ENCODE measurements at regions not wholly inside any gene's neighbourhood (a gene's known extent, or its start where the extent isn't known, plus 50 kb on each side); places are given as distances from the start of the nearest gene placed in this dataset.
"Not testable (repeated sequence)": the region's sequence is repeated elsewhere in the genome, so short reads cannot be mapped to it uniquely, and the experiment has no call there.

DNA sequence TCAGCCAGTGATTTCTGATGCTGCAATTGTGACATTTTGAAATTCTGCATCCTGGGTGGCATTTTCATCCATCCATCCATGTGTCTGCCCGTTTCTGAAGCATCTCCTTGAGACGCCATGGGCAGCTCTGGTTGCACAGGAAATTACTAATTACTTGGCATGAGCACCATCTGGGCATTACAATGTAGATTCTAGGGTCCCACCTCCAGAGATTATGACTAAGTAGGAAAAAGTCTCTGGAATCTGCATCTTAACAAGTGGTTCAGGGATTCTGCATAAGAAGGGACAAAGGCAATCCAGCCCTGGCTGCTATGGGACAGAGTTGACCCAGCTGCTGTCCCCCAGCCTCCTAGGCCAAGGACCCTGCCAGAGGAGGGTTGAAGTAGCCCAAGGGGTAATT, 65.3 kb downstream of the CUZD1 start:
- Histone ChIP-seq H3K4me3 (ENCODE audit: control insufficient read depth in 1 of 7, extremely low read depth in 1 of 7, insufficient read depth in 4 of 7, low read depth in 2 of 7, low read length in 6 of 7) (no peak overlapping the region), H3K27me3 (replicated peaks in 2 of 5; ENCODE audit: control insufficient read depth in 4 of 5, insufficient read depth in 5 of 5, low read length in 4 of 5) (peaks cover 0 to 11% (median 0%) of the 10 kb centered on the region in 5 experiments), H3K9me3 (ENCODE audit: control extremely low read depth in 1 of 5, control insufficient read depth in 4 of 5, insufficient read depth in 2 of 5, low read depth in 1 of 5, low read length in 4 of 5) (no peaks in the 10 kb centered on the region), H3K27ac (ENCODE audit: insufficient read depth in 1 of 2, low read depth in 1 of 2, low read length in 2 of 2, poor library complexity in 1 of 2, severe bottlenecking in 2 of 2) (no peak overlapping the region), H3K36me3 (ENCODE audit: control insufficient read depth in 4 of 4, insufficient read depth in 4 of 4, low read length in 3 of 4) (no peaks in the 10 kb centered on the region), H3K4me1 (ENCODE audit: control extremely low read depth in 1 of 4, control insufficient read depth in 4 of 4, insufficient read depth in 4 of 4, low read length in 3 of 4) (no peaks in the 10 kb centered on the region)
- CTCF ChIA-PET: no interaction called here
- POLR2A ChIA-PET: no interaction called here
- DNase-seq: no peak
- 100% methylated on average over 2 of the region's 2 CpGs for WGBS (ENCODE audit: insufficient coverage)

DNA sequence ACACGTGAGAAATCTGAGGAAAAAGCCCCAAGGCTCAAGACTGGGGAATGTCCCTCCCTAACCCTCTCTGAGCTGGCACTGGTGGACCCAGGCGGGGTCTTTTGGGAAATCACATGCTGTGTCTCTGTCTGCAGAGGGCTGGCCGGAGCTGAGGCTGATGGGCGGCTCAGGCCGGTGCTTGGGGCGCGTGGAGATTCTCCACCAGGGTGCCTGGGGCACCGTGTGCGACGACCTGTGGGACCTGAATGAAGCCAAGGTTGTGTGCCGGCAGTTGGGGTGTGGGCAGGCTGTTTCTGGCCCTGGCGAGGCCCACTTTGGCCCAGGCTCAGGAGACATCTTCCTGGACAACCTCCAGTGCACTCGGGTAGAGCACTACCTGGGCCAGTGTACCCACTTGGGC, 65.7 kb downstream of the CUZD1 start:
- H3K27ac ChIP-seq (ENCODE audit: insufficient read depth in 1 of 2, low read depth in 1 of 2, low read length in 2 of 2, poor library complexity in 1 of 2, severe bottlenecking in 2 of 2): no peak overlapping the region
- no peak overlapping the region for H3K4me3 ChIP-seq (ENCODE audit: control insufficient read depth in 1 of 7, extremely low read depth in 1 of 7, insufficient read depth in 4 of 7, low read depth in 2 of 7, low read length in 6 of 7)
- ChIA-PET POLR2A (no interaction called here), CTCF (no interaction called here)
- no peak for DNase-seq
- WGBS (ENCODE audit: insufficient coverage): 88% methylated on average over 11 of the region's 13 CpGs
- H3K27me3 ChIP-seq (replicated peaks in 2 of 5; ENCODE audit: control insufficient read depth in 4 of 5, insufficient read depth in 5 of 5, low read length in 4 of 5): peaks cover 0 to 12% (median 0%) of the 10 kb centered on the region in 5 experiments
- no peaks in the 10 kb centered on the region for H3K36me3 ChIP-seq (ENCODE audit: control insufficient read depth in 4 of 4, insufficient read depth in 4 of 4, low read length in 3 of 4)
- H3K9me3 ChIP-seq (ENCODE audit: control extremely low read depth in 1 of 5, control insufficient read depth in 4 of 5, insufficient read depth in 2 of 5, low read depth in 1 of 5, low read length in 4 of 5): no peaks in the 10 kb centered on the region
- H3K4me1 ChIP-seq (ENCODE audit: control extremely low read depth in 1 of 4, control insufficient read depth in 4 of 4, insufficient read depth in 4 of 4, low read length in 3 of 4): no peaks in the 10 kb centered on the region

DNA sequence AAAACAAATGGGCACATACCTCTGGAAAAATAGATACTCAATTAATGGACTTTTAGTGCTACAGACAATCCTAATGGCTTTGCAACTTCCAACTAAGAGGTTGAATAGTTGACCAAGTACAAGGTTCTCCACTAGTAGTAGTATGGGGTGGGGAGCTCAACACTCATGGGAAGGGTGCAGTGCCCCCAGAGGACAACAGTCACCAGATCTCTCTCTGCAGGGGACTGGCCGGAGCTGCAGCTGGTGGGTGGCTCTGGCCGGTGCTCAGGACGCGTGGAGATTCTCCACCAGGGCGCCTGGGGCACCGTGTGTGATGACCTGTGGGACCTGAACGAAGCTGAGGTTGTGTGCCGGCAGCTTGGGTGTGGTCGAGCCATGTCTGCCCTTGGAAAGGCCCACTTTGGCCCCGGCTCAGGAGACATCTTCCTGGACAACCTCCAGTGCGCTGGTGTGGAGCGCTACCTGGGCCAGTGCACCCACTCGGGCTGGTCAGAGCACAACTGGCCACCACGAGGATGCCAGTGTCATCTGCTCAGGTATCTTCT, 68.1 kb downstream of the CUZD1 start:
- WGBS (ENCODE audit: insufficient coverage): 92% methylated on average over 14 of the region's 14 CpGs
- Histone ChIP-seq H3K27ac (ENCODE audit: insufficient read depth in 1 of 2, low read depth in 1 of 2, low read length in 2 of 2, poor library complexity in 1 of 2, severe bottlenecking in 2 of 2) (no peak overlapping the region), H3K4me1 (ENCODE audit: control extremely low read depth in 1 of 4, control insufficient read depth in 4 of 4, insufficient read depth in 4 of 4, low read length in 3 of 4) (no peaks in the 10 kb centered on the region), H3K4me3 (ENCODE audit: control insufficient read depth in 1 of 7, extremely low read depth in 1 of 7, insufficient read depth in 4 of 7, low read depth in 2 of 7, low read length in 6 of 7) (no peak overlapping the region), H3K27me3 (replicated peaks in 2 of 5; ENCODE audit: control insufficient read depth in 4 of 5, insufficient read depth in 5 of 5, low read length in 4 of 5) (peaks cover 0 to 13% (median 0%) of the 10 kb centered on the region in 5 experiments), H3K36me3 (ENCODE audit: control insufficient read depth in 4 of 4, insufficient read depth in 4 of 4, low read length in 3 of 4) (no peaks in the 10 kb centered on the region), H3K9me3 (ENCODE audit: control extremely low read depth in 1 of 5, control insufficient read depth in 4 of 5, insufficient read depth in 2 of 5, low read depth in 1 of 5, low read length in 4 of 5) (no peaks in the 10 kb centered on the region)
- no peak for DNase-seq
- CTCF ChIA-PET: no interaction called here
- POLR2A ChIA-PET: interaction anchor here (0.5 kb wide), 1 partner anchor 982 kb away, joined by 3 read pairs; no protein-coding TSS in a partner anchor

DNA sequence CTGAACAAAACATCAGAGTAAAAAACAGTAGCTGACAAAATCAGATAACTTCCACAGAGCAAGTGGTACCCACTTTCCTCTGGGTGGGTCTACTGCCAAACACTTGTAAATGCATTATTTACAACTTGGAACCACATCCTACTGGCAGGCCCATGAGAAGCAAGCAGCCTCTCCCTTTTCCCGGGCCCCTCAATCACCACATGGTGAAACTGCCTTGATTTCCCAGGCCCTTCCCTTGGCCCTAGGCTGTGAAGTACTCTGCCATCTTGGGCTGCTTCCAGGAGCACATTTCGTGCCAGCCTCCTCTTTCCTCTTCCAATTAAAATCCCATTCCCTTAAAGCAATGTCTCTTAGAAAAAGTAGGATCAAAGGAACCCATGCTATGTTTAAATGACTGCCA, 71.4 kb downstream of the CUZD1 start:
- peaks cover 0 to 13% (median 2%) of the 10 kb centered on the region in 5 experiments for H3K27me3 ChIP-seq (replicated peaks in 2 of 5; ENCODE audit: control insufficient read depth in 4 of 5, insufficient read depth in 5 of 5, low read length in 4 of 5)
- ChIA-PET CTCF (no interaction called here), POLR2A (no interaction called here)

DNA sequence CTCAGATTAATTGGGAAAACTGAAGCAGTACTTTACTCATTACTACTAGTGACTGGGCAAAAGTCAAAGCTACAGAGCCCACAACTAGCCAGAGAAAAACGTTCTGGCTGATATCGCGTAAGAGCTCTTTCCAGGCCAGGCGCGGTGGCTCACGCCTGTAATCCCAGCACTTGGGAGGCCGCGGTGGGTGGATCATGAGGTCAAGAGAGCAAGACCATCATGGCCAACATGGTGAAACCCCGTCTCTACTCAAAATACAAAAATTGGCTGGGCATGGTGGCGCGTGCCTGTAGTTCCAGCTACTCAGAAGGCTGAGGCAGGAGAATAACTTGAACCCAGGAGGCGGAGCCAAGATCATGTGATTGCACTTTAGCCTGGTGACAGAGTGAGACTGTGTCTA, 71.8 kb upstream of the C10orf120 start:
- H3K27me3 ChIP-seq (replicated peaks in 2 of 5; ENCODE audit: control insufficient read depth in 4 of 5, insufficient read depth in 5 of 5, low read length in 4 of 5); H3K4me3 ChIP-seq (ENCODE audit: control insufficient read depth in 1 of 7, extremely low read depth in 1 of 7, insufficient read depth in 4 of 7, low read depth in 2 of 7, low read length in 6 of 7); H3K9me3 ChIP-seq (ENCODE audit: control extremely low read depth in 1 of 5, control insufficient read depth in 4 of 5, insufficient read depth in 2 of 5, low read depth in 1 of 5, low read length in 4 of 5); H3K4me1 ChIP-seq (ENCODE audit: control extremely low read depth in 1 of 4, control insufficient read depth in 4 of 4, insufficient read depth in 4 of 4, low read length in 3 of 4); DNase-seq; POLR2A ChIA-PET; CTCF ChIA-PET; H3K36me3 ChIP-seq (ENCODE audit: control insufficient read depth in 4 of 4, insufficient read depth in 4 of 4, low read length in 3 of 4); H3K27ac ChIP-seq (ENCODE audit: insufficient read depth in 1 of 2, low read depth in 1 of 2, low read length in 2 of 2, poor library complexity in 1 of 2, severe bottlenecking in 2 of 2): not testable (repeated sequence)
- WGBS (ENCODE audit: insufficient coverage): 97% methylated on average over 12 of the region's 12 CpGs

More for the DNA sequence above, 71.4 kb downstream of the CUZD1 start:
- 70% methylated on average over 2 of the region's 2 CpGs for WGBS (ENCODE audit: insufficient coverage)
- Histone ChIP-seq H3K4me3 (ENCODE audit: control insufficient read depth in 1 of 7, extremely low read depth in 1 of 7, insufficient read depth in 4 of 7, low read depth in 2 of 7, low read length in 6 of 7) (no peak overlapping the region), H3K36me3 (ENCODE audit: control insufficient read depth in 4 of 4, insufficient read depth in 4 of 4, low read length in 3 of 4) (no peaks in the 10 kb centered on the region), H3K4me1 (ENCODE audit: control extremely low read depth in 1 of 4, control insufficient read depth in 4 of 4, insufficient read depth in 4 of 4, low read length in 3 of 4) (no peaks in the 10 kb centered on the region), H3K9me3 (ENCODE audit: control extremely low read depth in 1 of 5, control insufficient read depth in 4 of 5, insufficient read depth in 2 of 5, low read depth in 1 of 5, low read length in 4 of 5) (no peaks in the 10 kb centered on the region), H3K27ac (ENCODE audit: insufficient read depth in 1 of 2, low read depth in 1 of 2, low read length in 2 of 2, poor library complexity in 1 of 2, severe bottlenecking in 2 of 2) (no peak overlapping the region)
- DNase-seq: no peak

DNA sequence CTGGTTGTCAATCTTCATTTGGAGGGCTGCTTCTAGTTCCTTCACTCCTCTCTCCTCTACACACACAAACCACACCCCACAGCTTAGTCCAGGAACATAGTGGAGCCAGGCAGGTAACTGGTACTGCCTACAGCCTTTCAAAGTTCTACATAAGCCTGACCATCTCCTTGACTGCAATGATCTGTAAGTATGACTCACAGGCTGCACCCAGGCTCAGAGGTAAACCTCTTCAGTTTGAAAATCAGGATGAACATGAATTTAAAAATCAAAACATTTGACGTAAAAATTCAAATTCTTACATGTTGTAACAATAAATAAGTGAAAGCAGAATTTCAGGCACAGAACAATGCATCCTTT, 68.7 kb upstream of the C10orf120 start:
- POLR2A ChIA-PET: no interaction called here
- H3K27me3 ChIP-seq (replicated peaks in 2 of 5; ENCODE audit: control insufficient read depth in 4 of 5, insufficient read depth in 5 of 5, low read length in 4 of 5): peaks cover 0 to 5% (median 0%) of the 10 kb centered on the region in 5 experiments
- DNase-seq: no peak
- H3K9me3 ChIP-seq (ENCODE audit: control extremely low read depth in 1 of 5, control insufficient read depth in 4 of 5, insufficient read depth in 2 of 5, low read depth in 1 of 5, low read length in 4 of 5): peaks cover 0 to 2% (median 0%) of the 10 kb centered on the region in 5 experiments
- no peaks in the 10 kb centered on the region for H3K4me1 ChIP-seq (ENCODE audit: control extremely low read depth in 1 of 4, control insufficient read depth in 4 of 4, insufficient read depth in 4 of 4, low read length in 3 of 4)
- no peak overlapping the region for H3K27ac ChIP-seq (ENCODE audit: insufficient read depth in 1 of 2, low read depth in 1 of 2, low read length in 2 of 2, poor library complexity in 1 of 2, severe bottlenecking in 2 of 2)
- no peak overlapping the region for H3K4me3 ChIP-seq (ENCODE audit: control insufficient read depth in 1 of 7, extremely low read depth in 1 of 7, insufficient read depth in 4 of 7, low read depth in 2 of 7, low read length in 6 of 7)
- H3K36me3 ChIP-seq (ENCODE audit: control insufficient read depth in 4 of 4, insufficient read depth in 4 of 4, low read length in 3 of 4): no peaks in the 10 kb centered on the region
- no CpG with 5 or more reads among the region's 1 CpG for WGBS (ENCODE audit: insufficient coverage)
- CTCF ChIA-PET: no interaction called here

DNA sequence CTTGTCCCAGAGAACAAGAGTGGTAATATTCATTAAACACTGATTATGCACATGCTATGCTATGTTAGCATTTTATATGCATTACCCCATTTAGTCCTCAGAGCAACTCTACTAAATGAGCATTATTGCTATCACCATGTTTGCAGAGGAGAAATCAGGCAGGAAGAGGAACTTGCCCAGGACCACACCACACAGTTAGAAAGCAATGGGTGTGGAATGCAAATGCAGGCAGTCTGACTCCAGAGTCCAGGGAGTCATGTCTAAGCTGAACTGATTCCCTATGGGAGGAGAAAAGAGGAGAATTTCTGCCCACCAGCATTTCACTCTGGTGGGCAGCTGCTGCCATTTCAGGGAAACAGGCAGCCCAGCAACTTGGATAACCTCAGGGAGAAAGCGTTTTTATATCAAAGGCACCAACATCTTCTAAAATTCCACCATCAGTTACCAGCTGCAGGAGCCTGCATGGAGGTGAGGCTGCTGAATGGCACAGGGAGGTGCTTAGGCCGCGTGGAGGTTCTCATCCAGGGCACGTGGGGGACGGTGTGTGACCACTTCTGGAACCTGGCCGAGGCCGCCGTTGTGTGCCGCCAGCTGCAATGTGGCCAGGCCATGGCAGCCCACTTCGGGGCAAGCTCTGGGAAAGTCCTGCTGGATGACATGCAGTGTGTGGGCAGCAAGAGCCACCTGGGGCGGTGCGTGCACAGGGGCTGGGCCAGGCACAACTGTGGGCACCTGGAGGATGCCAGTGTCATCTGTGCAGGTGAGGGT, 68.2 kb upstream of the C10orf120 start:
- no peak for DNase-seq
- Histone ChIP-seq H3K4me3 (ENCODE audit: control insufficient read depth in 1 of 7, extremely low read depth in 1 of 7, insufficient read depth in 4 of 7, low read depth in 2 of 7, low read length in 6 of 7) (no peak overlapping the region), H3K9me3 (ENCODE audit: control extremely low read depth in 1 of 5, control insufficient read depth in 4 of 5, insufficient read depth in 2 of 5, low read depth in 1 of 5, low read length in 4 of 5) (peaks cover 0 to 4% (median under 1%) of the 10 kb centered on the region in 5 experiments), H3K4me1 (ENCODE audit: control extremely low read depth in 1 of 4, control insufficient read depth in 4 of 4, insufficient read depth in 4 of 4, low read length in 3 of 4) (no peaks in the 10 kb centered on the region), H3K36me3 (ENCODE audit: control insufficient read depth in 4 of 4, insufficient read depth in 4 of 4, low read length in 3 of 4) (no peaks in the 10 kb centered on the region), H3K27me3 (replicated peaks in 2 of 5; ENCODE audit: control insufficient read depth in 4 of 5, insufficient read depth in 5 of 5, low read length in 4 of 5) (peaks cover 0 to 5% (median 0%) of the 10 kb centered on the region in 5 experiments), H3K27ac (ENCODE audit: insufficient read depth in 1 of 2, low read depth in 1 of 2, low read length in 2 of 2, poor library complexity in 1 of 2, severe bottlenecking in 2 of 2) (no peak overlapping the region)
- ChIA-PET CTCF (no interaction called here), POLR2A (no interaction called here)
- 95% methylated on average over 11 of the region's 12 CpGs for WGBS (ENCODE audit: insufficient coverage)
